Hepatocyte (in vitro differentiated cells): ENCODE measurements at regions not wholly inside any gene's neighbourhood (a gene's known extent, or its start where the extent isn't known, plus 50 kb on each side); places are given as distances from the start of the nearest gene placed in this dataset.

ENCODE experiments used
- EZH2 ChIP-seq: fragments of 200-600 bp; sonication (generic); IDR thresholded peaks from 2 replicates; pipeline ENCODE4 v1.6.1; 2016; ENCODE audit warnings: antibody characterized with exemption, mild to moderate bottlenecking, borderline replicate concordance
- TF ChIP-seq, protein P1 (sequence below): fragments of 200-600 bp; sonication (generic); IDR thresholded peaks from 2 replicates; pipeline ENCODE4 v1.5.1; 2016; ENCODE audit warnings: antibody characterized with exemption, mild to moderate bottlenecking; ENCODE audit not compliant: poor library complexity

- TF ChIP-seq, protein P1, sequence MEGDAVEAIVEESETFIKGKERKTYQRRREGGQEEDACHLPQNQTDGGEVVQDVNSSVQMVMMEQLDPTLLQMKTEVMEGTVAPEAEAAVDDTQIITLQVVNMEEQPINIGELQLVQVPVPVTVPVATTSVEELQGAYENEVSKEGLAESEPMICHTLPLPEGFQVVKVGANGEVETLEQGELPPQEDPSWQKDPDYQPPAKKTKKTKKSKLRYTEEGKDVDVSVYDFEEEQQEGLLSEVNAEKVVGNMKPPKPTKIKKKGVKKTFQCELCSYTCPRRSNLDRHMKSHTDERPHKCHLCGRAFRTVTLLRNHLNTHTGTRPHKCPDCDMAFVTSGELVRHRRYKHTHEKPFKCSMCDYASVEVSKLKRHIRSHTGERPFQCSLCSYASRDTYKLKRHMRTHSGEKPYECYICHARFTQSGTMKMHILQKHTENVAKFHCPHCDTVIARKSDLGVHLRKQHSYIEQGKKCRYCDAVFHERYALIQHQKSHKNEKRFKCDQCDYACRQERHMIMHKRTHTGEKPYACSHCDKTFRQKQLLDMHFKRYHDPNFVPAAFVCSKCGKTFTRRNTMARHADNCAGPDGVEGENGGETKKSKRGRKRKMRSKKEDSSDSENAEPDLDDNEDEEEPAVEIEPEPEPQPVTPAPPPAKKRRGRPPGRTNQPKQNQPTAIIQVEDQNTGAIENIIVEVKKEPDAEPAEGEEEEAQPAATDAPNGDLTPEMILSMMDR = no peak
- no peak for TF ChIP-seq EZH2
Observed at GRCh38 chr2:117064021-117064420, 750.5 kb upstream of the DDX18 start.
